HL-60 (cell line): ENCODE measurements at regions not wholly inside any gene's neighbourhood (a gene's known extent, or its start where the extent isn't known, plus 50 kb on each side); places are given as distances from the start of the nearest gene placed in this dataset.

ENCODE experiments used
- DNase-seq, 2 experiments: peaks; one replicate each; pipeline ENCODE4 v3.0.0-alpha.2; 2010 to 2020; ENCODE audit warnings: low read depth in 1 of 2, low spot score in 1 of 2
- H3K27ac ChIP-seq: fragments of 250-450 bp; sonication (Bioruptor Pico); replicated peaks from 2 replicates; pipeline ENCODE4 v1.5.1; 2020; ENCODE audit warnings: mild to moderate bottlenecking, moderate library complexity
- H3K27me3 ChIP-seq: fragments of 250-450 bp; sonication (Bioruptor Pico); 2 replicates; pipeline ENCODE4 v1.5.1; 2021; ENCODE audit warnings: mild to moderate bottlenecking, moderate library complexity; ENCODE audit not compliant: insufficient read depth, poor library complexity, severe bottlenecking
- H3K4me3 ChIP-seq: replicated peaks from 2 replicates; pipeline ENCODE4 v1.5.1; 2011; ENCODE audit warnings: mild to moderate bottlenecking, control low read depth, low read length; ENCODE audit not compliant: insufficient read depth
- GABPA ChIP-seq: IDR thresholded peaks from 2 replicates; pipeline ENCODE4 v1.6.1; 2012; ENCODE audit warnings: low read depth
- POLR2AphosphoS5 ChIP-seq: IDR thresholded peaks from 2 replicates; pipeline ENCODE4 v1.6.1; 2012; ENCODE audit warnings: low read depth
- SPI1 ChIP-seq: IDR thresholded peaks from 2 replicates; pipeline ENCODE4 v1.6.1; 2012; ENCODE audit warnings: low read depth, mild to moderate bottlenecking, borderline replicate concordance
- TF ChIP-seq, protein P1 (sequence below): IDR thresholded peaks from one replicate; pipeline ENCODE4 v1.5.1; 2011; ENCODE audit warnings: low read length, control low read depth, inconsistent platforms; ENCODE audit not compliant: insufficient read depth
- TF ChIP-seq, protein P2 (sequence below): IDR thresholded peaks from 2 replicates; pipeline ENCODE4 v1.6.1; 2012; ENCODE audit warnings: low read depth; ENCODE audit not compliant: insufficient replicate concordance

DNA sequence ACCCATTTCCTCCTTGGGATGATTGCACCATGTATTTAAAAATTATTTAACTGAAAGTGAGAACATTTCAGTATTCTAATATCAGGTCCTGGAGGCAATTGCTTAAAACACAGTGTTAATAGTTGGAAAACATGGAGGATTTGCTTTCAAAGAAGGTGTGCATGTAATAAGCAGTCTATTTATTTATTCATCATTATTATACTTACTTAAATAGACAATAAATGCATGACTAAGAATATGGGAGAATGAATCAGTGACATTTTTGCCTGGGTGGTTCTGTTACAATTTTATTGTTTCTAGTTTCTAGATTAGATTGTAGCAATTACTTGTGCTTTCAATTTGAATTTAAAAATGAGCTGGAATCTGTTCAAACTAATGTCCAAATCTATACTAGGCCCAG is 145.5 kb downstream of the AREG start:
- no peaks in the 10 kb centered on the region for H3K27me3 ChIP-seq
- DNase-seq = no peak
- H3K27ac ChIP-seq = no peak overlapping the region
- TF ChIP-seq, protein P1, sequence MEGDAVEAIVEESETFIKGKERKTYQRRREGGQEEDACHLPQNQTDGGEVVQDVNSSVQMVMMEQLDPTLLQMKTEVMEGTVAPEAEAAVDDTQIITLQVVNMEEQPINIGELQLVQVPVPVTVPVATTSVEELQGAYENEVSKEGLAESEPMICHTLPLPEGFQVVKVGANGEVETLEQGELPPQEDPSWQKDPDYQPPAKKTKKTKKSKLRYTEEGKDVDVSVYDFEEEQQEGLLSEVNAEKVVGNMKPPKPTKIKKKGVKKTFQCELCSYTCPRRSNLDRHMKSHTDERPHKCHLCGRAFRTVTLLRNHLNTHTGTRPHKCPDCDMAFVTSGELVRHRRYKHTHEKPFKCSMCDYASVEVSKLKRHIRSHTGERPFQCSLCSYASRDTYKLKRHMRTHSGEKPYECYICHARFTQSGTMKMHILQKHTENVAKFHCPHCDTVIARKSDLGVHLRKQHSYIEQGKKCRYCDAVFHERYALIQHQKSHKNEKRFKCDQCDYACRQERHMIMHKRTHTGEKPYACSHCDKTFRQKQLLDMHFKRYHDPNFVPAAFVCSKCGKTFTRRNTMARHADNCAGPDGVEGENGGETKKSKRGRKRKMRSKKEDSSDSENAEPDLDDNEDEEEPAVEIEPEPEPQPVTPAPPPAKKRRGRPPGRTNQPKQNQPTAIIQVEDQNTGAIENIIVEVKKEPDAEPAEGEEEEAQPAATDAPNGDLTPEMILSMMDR = no peak
- TF ChIP-seq POLR2AphosphoS5 (no peak), GABPA (no peak), SPI1 (no peak)
- TF ChIP-seq, protein P2, sequence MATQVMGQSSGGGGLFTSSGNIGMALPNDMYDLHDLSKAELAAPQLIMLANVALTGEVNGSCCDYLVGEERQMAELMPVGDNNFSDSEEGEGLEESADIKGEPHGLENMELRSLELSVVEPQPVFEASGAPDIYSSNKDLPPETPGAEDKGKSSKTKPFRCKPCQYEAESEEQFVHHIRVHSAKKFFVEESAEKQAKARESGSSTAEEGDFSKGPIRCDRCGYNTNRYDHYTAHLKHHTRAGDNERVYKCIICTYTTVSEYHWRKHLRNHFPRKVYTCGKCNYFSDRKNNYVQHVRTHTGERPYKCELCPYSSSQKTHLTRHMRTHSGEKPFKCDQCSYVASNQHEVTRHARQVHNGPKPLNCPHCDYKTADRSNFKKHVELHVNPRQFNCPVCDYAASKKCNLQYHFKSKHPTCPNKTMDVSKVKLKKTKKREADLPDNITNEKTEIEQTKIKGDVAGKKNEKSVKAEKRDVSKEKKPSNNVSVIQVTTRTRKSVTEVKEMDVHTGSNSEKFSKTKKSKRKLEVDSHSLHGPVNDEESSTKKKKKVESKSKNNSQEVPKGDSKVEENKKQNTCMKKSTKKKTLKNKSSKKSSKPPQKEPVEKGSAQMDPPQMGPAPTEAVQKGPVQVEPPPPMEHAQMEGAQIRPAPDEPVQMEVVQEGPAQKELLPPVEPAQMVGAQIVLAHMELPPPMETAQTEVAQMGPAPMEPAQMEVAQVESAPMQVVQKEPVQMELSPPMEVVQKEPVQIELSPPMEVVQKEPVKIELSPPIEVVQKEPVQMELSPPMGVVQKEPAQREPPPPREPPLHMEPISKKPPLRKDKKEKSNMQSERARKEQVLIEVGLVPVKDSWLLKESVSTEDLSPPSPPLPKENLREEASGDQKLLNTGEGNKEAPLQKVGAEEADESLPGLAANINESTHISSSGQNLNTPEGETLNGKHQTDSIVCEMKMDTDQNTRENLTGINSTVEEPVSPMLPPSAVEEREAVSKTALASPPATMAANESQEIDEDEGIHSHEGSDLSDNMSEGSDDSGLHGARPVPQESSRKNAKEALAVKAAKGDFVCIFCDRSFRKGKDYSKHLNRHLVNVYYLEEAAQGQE = no peak
- no peak overlapping the region for H3K4me3 ChIP-seq

DNA sequence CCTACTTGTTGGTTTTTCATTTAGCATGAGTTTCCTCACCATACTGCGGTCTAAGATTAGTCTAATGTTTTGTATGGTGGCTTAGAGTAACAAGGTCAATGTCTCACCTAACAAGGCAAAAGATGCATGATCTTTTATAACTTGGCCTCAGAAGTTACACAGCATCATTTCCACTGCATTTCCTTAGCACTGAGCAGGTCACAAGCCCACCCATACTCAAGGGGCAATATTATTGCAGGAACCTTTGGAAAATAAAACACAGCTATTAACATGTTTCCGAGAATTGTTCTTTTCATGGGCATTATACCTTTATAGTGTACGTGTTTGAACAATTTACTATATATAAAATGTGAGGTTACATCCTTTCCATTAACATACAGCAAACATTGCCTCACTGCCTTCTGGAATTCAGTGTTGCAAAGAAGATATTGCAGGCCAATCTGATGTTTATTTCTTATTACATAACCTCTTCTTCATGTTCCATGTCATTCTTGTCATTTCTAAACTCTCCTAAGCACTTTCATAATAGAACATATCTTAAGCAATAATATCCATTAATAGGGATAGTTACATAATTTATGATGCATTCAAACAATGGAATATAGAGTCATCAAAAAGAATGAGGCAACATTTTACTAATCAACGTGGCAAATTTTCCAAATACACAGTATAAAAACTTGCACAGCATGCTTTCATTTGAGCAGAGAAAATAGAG is 153.8 kb downstream of the AREG start:
- TF ChIP-seq GABPA (no peak), POLR2AphosphoS5 (no peak), SPI1 (no peak)
- TF ChIP-seq, protein P2 = no peak
- TF ChIP-seq, protein P1 = no peak
- no peak overlapping the region for H3K4me3 ChIP-seq
- no peak overlapping the region for H3K27ac ChIP-seq
- peak in 1 of 2 experiments; percentile 68 for DNase-seq
- no peaks in the 10 kb centered on the region for H3K27me3 ChIP-seq

DNA sequence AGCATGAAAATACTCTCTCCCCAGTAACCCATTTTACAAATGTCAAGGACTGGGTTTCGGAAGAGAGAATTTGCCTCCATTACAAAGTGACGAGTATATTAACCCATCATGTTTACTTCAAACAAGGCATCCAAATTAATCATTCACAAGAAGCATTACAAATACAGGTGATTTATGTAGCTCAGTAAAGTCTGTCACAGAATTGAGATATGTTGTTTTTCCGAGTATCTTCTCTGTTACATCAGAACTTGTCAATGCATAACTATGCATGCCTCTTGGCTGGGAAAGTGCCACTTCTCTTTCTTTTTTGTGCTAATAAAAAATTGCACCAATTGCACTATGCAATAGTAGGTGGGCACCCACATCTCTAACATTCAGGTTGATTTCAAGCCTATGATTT is 158.2 kb downstream of the AREG start:
- Histone ChIP-seq H3K4me3 (no peak overlapping the region), H3K27me3 (no peaks in the 10 kb centered on the region), H3K27ac (no peak overlapping the region)
- TF ChIP-seq POLR2AphosphoS5 (no peak), SPI1 (no peak), GABPA (no peak)
- TF ChIP-seq, protein P2 = no peak
- TF ChIP-seq, protein P1 = no peak
- no peak for DNase-seq
